ENCODE measurements at regions not wholly inside any gene's neighbourhood (a gene's known extent, or its start where the extent isn't known, plus 50 kb on each side); places are given as distances from the start of the nearest gene placed in this dataset.

DNA sequence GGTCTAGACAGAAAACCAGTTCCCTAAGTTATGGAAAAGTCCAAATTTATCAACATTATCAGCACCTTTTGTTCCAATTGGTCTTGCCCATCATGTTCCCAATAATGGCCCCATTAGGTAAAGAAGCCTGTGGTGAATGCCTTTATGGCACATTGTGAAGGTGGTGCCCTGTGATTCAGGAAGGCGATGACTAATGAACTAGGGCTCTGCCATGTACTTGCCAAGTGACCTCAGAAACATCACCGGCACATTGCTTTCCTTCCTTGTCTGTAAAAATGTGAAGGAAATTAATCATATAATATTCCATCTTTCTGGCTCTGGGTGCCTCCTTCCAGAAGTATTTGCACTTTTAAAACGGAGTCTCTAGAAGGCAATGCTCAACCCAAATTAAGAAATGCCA is 132.3 kb downstream of the UNC5CL start:
- no peak for DNase-seq (ENCODE audit: low read depth)
- TF ChIP-seq CTCF (IDR thresholded peaks at IDR 0.05; ENCODE audit: control insufficient read depth, extremely low read depth, insufficient read depth) = no peak
- no peak overlapping the region for H3K4me3 ChIP-seq (ENCODE audit: low read depth, low read length)

- H3K4me3 ChIP-seq (ENCODE audit: low read depth, low read length) = no peak overlapping the region
- DNase-seq (ENCODE audit: low read depth) = no peak
- TF ChIP-seq CTCF (IDR thresholded peaks at IDR 0.05; ENCODE audit: control insufficient read depth, extremely low read depth, insufficient read depth) = no peak
Measured at GRCh38 chr6:40904583-40905194, 134.3 kb downstream of the UNC5CL start.

GRCh38 chr6:40903456-40903855 is 135.6 kb downstream of the UNC5CL start:
- H3K4me3 ChIP-seq (ENCODE audit: low read depth, low read length) = no peak overlapping the region
- TF ChIP-seq CTCF (IDR thresholded peaks at IDR 0.05; ENCODE audit: control insufficient read depth, extremely low read depth, insufficient read depth) = no peak
- DNase-seq (ENCODE audit: low read depth) = no peak

DNA sequence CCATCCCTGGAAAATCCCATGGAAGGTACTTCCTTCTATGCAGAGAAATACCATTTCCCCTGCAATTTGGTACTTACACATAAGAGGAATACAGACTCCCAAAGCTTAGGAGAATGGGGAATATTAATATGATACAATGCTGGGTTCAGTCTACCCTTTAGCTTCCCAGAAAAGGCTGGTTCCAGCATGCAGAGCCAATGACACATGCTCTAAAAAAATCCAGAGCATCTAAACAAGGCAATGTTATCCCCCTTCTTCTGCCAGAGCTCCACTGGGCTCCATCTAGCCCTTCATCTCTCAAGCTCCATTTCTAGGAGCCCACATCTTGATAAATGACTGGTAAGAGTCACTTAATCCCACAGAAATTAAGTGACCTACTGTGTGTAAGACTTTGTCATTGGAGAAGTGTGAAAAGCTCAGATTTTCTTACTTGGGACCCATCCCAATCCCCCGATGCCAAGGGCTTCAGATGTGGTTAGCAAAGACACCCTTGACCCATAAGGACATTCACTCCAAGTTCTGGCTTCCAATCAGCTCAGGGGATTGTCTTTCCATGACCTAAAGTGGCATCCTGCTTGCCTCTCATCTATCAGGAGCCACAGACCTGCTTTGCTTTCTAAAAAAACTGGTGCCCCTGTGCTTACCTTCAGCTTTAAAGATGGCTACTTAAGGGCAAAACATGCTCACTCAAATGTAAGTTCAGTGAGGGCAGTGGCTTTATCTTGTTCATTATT is 137.5 kb downstream of the UNC5CL start:
- no peak overlapping the region for H3K4me3 ChIP-seq (ENCODE audit: low read depth, low read length)
- TF ChIP-seq CTCF (IDR thresholded peaks at IDR 0.05; ENCODE audit: control insufficient read depth, extremely low read depth, insufficient read depth) = no peak

DNA sequence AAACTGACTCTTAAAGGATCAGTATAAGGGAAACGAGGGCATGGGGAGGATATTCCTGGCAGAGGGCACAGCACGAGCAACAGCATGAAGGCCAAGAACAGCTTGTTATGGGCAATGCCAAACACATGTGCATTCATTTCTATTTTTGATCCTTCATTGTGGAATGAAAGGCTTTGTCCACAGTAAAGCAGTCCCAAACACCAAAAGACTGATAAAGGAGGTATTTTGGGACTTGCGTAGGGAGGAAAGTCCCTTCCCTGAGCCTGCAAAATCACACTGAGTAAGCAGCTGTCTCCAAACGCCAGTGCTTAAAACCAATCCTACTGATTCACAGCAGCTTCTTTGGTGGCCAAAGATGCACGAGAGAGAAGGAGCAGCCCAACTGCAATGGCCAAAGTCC is 138.2 kb downstream of the UNC5CL start:
- H3K4me3 ChIP-seq (ENCODE audit: low read depth, low read length) = no peak overlapping the region
- TF ChIP-seq CTCF (IDR thresholded peaks at IDR 0.05; ENCODE audit: control insufficient read depth, extremely low read depth, insufficient read depth) = no peak

More for the DNA sequence above, 137.5 kb downstream of the UNC5CL start:
- DNase-seq (ENCODE audit: low read depth) = no peak

DNA sequence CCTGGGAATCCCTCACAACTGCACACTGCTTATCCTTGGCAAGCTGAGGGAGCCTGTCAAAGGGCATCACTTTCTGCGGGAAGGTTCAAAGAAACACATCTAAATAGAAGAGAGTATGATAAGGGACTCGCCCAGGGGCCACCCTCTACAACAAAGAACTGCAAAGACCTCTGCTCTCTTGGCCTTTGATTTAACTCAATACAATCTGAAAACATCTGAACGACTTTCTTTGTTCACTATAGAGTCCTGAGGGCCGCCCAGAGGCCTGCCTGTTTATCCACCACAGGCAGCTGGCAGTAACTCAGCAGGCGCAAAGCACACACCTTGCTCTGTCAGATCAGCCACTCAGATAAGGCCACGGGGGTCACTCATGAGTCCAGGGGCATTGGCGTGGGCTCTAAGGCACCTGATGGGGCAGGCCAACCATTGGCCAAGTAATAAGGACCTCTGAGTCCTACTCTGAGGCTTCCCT is 139.3 kb downstream of the UNC5CL start:
- DNase-seq (ENCODE audit: low read depth) = no peak
- no peak for TF ChIP-seq CTCF (IDR thresholded peaks at IDR 0.05; ENCODE audit: control insufficient read depth, extremely low read depth, insufficient read depth)

More for the DNA sequence above, 138.2 kb downstream of the UNC5CL start:
- no peak for DNase-seq (ENCODE audit: low read depth)

More for the DNA sequence above, 139.3 kb downstream of the UNC5CL start:
- H3K4me3 ChIP-seq (ENCODE audit: low read depth, low read length) = no peak overlapping the region

Data from LNCaP clone FGC (cell line).